Choroid plexus epithelial cell (primary cell): ENCODE measurements at regions not wholly inside any gene's neighbourhood (a gene's known extent, or its start where the extent isn't known, plus 50 kb on each side); places are given as distances from the start of the nearest gene placed in this dataset.

Experiments used
- DNase-seq: peaks from one replicate; pipeline ENCODE4 v3.0.0-alpha.2; 2010; ENCODE audit warnings: low read depth
- H3K4me3 ChIP-seq: 2 replicates; pipeline ENCODE4 v1.5.1; 2011; ENCODE audit warnings: low read depth, mild to moderate bottlenecking, control low read depth, low read length, moderate library complexity
- TF ChIP-seq, protein P1 (sequence below): conservative IDR thresholded peaks from 2 replicates; pipeline ENCODE4 v1.5.1; 2011; ENCODE audit warnings: low read depth, mild to moderate bottlenecking, control low read depth, inconsistent platforms, low read length, moderate library complexity

DNA sequence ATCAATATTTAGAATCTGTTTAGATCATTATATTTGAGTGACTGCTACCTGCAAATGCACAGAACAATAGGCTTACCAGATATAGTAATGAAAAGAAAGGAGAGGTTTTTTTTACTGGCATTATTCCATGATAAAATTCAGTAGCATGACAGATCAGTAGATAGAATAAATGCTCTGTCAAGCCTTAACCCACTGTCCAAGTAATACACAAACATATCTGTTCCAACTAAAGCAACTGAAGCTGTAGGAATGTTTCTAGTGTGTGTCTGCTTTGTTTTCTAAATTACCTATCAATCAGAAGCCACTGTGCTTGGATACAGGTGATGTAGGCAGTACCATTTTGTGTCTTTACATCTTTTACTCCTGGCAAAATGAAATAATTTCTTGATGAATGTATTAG, 604.6 kb downstream of the PCDH7 start:
- DNase-seq, result no peak
- TF ChIP-seq, protein P1, sequence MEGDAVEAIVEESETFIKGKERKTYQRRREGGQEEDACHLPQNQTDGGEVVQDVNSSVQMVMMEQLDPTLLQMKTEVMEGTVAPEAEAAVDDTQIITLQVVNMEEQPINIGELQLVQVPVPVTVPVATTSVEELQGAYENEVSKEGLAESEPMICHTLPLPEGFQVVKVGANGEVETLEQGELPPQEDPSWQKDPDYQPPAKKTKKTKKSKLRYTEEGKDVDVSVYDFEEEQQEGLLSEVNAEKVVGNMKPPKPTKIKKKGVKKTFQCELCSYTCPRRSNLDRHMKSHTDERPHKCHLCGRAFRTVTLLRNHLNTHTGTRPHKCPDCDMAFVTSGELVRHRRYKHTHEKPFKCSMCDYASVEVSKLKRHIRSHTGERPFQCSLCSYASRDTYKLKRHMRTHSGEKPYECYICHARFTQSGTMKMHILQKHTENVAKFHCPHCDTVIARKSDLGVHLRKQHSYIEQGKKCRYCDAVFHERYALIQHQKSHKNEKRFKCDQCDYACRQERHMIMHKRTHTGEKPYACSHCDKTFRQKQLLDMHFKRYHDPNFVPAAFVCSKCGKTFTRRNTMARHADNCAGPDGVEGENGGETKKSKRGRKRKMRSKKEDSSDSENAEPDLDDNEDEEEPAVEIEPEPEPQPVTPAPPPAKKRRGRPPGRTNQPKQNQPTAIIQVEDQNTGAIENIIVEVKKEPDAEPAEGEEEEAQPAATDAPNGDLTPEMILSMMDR, result no peak
- H3K4me3 ChIP-seq, result no peak overlapping the region

DNA sequence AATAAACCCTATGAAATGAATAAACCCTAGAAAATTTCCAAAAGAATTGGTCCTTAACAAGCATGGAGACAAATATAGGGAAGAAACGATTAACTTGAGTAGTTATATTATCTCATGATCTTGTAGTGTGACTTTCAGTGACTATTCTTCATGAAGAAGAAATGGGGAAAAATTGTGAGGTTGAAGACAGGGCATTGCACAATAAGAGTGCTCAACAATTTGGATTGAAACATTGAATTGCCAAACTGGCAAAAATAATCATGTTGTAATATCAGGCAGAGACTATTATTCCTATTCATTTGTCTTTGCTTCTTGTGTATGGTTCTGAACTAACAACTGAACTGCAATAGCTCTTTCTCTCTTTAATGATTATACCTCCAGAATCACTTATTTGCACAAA, 605.1 kb downstream of the PCDH7 start:
- DNase-seq, result no peak
- TF ChIP-seq, protein P1, result no peak
- no peak overlapping the region for H3K4me3 ChIP-seq

DNA sequence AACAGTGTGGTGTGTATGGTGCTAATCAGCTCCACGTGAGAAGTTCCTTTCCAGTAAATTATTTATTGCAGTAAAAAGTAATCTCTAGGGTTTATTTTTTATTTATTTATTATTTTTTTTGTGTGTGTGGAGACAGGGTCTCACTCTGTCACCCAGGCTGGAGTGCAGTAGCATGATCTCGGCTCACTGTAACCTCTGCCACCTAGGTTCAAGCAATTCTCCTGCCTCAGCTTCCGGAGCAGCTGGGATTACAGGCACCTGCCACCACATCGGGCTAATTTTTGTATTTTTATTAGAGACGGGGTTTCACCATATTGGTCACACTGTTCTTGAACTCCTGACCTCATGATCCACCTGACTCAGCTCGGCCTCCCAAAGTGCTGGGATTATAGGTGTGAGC, 606.9 kb downstream of the PCDH7 start:
- no peak overlapping the region for H3K4me3 ChIP-seq
- TF ChIP-seq, protein P1, result no peak
- DNase-seq, result no peak

DNA sequence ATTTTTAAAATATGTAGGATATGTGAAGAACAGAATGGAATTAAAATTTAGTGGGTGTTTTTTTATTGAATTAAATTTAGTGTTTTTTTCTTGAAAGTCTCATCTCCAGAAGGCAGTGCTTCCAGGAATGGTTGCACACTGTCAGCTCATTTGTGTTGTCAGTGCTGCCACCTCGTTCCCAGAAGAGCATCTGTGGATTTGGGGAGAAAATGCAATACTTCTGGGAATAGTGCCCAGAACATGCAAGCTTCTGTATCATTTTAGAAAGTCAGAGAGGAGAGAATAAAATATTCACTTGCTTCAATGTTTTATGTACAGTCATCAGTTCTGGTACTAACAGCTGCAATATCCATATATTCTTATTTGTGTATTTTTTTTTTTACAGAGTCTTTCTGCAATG, 608.8 kb downstream of the PCDH7 start:
- TF ChIP-seq, protein P1, result no peak
- no peak overlapping the region for H3K4me3 ChIP-seq
- no peak for DNase-seq

DNA sequence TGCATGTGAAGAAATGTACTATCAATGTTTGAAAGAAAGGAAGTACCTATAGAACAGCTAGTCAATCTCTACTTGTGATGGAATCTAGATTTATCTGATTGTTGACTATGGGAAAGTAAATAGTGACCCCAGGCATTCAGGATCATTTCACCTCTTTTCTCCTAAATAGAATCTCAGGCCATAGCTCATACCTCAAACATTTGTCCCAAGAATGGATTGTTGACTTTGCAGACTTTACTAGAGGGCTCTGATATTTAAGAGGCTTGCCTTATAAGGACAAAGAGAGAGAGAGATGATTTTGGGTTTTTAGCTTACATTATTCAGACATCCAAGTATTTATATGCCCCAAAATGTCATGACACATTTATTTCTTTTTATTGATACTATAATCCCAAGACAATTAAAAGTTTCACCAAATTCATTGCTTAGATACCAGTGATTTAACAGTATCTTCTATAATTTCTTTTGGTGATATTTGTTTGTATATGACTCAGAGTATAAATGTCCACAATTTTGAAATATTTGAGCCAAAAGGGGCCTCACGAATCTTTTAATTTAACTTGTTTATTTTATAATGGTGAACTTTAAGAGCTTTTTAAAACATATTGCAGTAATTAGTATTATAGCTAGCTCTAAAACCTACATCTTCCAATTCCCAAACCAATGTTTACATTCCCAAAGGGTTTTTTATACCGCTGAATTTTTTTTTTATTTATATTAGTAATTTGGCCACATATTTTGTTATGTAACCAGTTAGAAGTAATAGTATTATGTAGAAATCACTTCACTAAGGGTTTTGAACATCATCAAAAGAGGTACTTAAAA, 614.1 kb downstream of the PCDH7 start:
- TF ChIP-seq, protein P1, result no peak
- no peak for DNase-seq
- no peak overlapping the region for H3K4me3 ChIP-seq

DNA sequence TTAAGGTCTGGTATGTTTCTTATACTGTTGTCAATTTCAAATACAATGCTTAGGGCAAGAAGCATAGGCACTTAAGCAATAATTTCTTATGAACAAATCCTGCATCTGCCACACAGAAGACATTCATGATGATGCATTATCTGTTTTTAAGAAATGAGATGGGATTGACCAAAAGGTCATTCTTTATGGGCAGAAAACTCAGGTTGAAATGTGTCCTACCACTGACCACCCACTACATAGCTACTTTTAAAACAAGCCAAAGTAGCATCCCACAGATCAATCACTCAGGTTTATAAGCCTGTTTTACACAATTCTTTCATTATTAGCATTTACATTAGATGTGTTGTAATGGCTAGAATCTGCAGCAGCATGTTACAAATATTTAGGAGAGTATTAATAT, 617.8 kb downstream of the PCDH7 start:
- TF ChIP-seq, protein P1, result no peak
- no peak overlapping the region for H3K4me3 ChIP-seq
- no peak for DNase-seq

DNA sequence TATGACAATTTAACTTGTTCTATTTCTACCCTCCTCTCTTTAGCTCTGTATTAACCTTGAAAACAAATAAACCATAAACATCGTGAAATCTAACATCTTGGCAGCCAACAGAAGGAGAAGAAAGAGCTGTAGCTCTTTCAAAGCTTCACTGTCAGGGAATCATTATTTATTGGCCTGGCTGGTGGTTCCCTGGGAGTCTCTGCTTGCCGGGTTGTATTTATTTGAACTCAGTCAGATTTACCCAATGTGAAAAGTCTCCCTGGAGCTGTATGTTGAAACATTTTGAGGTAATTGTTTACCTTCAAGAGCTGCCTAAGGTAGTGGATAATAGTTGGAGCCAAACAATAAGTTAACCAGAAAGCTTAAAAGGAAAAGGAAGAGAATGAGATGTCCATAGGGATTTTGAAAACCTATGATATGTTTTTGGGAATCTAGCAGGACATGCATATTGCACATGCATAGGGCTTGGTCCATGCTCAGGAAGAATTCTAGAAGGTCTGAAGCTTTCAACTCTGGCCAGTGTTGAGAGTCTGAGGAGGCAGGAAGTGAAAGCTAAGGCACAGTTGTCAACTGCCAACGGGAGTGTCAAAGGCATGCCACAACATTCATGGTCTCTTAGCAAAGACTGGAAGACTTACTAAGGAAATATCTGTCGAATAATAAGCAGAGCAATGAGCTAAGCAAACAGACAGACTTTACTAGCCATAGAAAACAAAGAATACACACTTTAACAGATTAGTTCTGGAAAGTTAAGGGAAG, 621.6 kb downstream of the PCDH7 start:
- TF ChIP-seq, protein P1, result no peak
- H3K4me3 ChIP-seq, result no peak overlapping the region
- no peak for DNase-seq
